ENCODE measurements at regions not wholly inside any gene's neighbourhood (a gene's known extent, or its start where the extent isn't known, plus 50 kb on each side); places are given as distances from the start of the nearest gene placed in this dataset.

GRCh38 chr4:151561551-151562256 lies 152.7 kb downstream of the FHIP1A start:
- Histone ChIP-seq H3K9me3 (ENCODE audit: control insufficient read depth, low read length) (no peaks in the 10 kb centered on the region), H3K9ac (ENCODE audit: extremely low read depth, low read length, poor library complexity, severe bottlenecking) (no peak overlapping the region), H3K4me3 (ENCODE audit: low read length) (no peak overlapping the region), H3K27ac (ENCODE audit: low read depth, low read length) (no peak overlapping the region), H3K36me3 (ENCODE audit: control insufficient read depth, insufficient read depth, low read length) (no peaks in the 10 kb centered on the region), H3K4me1 (ENCODE audit: control insufficient read depth, insufficient read depth, low read length) (no peaks in the 10 kb centered on the region), H3K27me3 (ENCODE audit: control insufficient read depth, insufficient read depth, low read length, poor library complexity, severe bottlenecking) (no peaks in the 10 kb centered on the region)
- Mint-ChIP-seq H3K9me3 (no peaks in the 10 kb centered on the region), H3K4me3 (no peak overlapping the region), H3K36me3 (ENCODE audit: low read depth) (no peaks in the 10 kb centered on the region), H3K4me1 (no peaks in the 10 kb centered on the region), H3K27me3 (ENCODE audit: insufficient read depth) (no peaks in the 10 kb centered on the region), H3K27ac (no peak overlapping the region)
- WGBS, 2 experiments (ENCODE audit: insufficient coverage in 1 of 2, insufficient read length in 1 of 2): 92% methylated on average over 1 of the region's 1 CpG; no CpG with 5 or more reads in 1 of the 2 experiments
- TF ChIP-seq, protein P1, sequence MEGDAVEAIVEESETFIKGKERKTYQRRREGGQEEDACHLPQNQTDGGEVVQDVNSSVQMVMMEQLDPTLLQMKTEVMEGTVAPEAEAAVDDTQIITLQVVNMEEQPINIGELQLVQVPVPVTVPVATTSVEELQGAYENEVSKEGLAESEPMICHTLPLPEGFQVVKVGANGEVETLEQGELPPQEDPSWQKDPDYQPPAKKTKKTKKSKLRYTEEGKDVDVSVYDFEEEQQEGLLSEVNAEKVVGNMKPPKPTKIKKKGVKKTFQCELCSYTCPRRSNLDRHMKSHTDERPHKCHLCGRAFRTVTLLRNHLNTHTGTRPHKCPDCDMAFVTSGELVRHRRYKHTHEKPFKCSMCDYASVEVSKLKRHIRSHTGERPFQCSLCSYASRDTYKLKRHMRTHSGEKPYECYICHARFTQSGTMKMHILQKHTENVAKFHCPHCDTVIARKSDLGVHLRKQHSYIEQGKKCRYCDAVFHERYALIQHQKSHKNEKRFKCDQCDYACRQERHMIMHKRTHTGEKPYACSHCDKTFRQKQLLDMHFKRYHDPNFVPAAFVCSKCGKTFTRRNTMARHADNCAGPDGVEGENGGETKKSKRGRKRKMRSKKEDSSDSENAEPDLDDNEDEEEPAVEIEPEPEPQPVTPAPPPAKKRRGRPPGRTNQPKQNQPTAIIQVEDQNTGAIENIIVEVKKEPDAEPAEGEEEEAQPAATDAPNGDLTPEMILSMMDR (conservative IDR thresholded peaks at IDR 0.05): no peak
- DNase-seq: no peak

- WGBS, 2 experiments (ENCODE audit: insufficient coverage in 1 of 2, insufficient read length in 1 of 2): 71 to 88% methylated on average over 1 to 3 of the region's 3 CpGs
- Histone ChIP-seq H3K4me1 (ENCODE audit: control insufficient read depth, insufficient read depth, low read length) (no peaks in the 10 kb centered on the region), H3K27ac (ENCODE audit: low read depth, low read length) (no peak overlapping the region), H3K9ac (ENCODE audit: extremely low read depth, low read length, poor library complexity, severe bottlenecking) (no peak overlapping the region), H3K4me3 (ENCODE audit: low read length) (no peak overlapping the region), H3K9me3 (ENCODE audit: control insufficient read depth, low read length) (no peaks in the 10 kb centered on the region), H3K36me3 (ENCODE audit: control insufficient read depth, insufficient read depth, low read length) (no peaks in the 10 kb centered on the region), H3K27me3 (ENCODE audit: control insufficient read depth, insufficient read depth, low read length, poor library complexity, severe bottlenecking) (no peaks in the 10 kb centered on the region)
- H3K4me1 Mint-ChIP-seq: no peaks in the 10 kb centered on the region
- no peaks in the 10 kb centered on the region for H3K9me3 Mint-ChIP-seq
- TF ChIP-seq, protein P1 (conservative IDR thresholded peaks at IDR 0.05): no peak
- no peak overlapping the region for H3K4me3 Mint-ChIP-seq
- no peaks in the 10 kb centered on the region for H3K36me3 Mint-ChIP-seq (ENCODE audit: low read depth)
- no peak overlapping the region for H3K27ac Mint-ChIP-seq
- no peak for DNase-seq
- H3K27me3 Mint-ChIP-seq (ENCODE audit: insufficient read depth): no peaks in the 10 kb centered on the region
These were observed 154.2 kb downstream of the FHIP1A start for GRCh38 chr4:151563194-151563593.

GRCh38 chr4:151564321-151564720 lies 155.3 kb downstream of the FHIP1A start:
- Mint-ChIP-seq H3K4me1 (no peaks in the 10 kb centered on the region), H3K36me3 (ENCODE audit: low read depth) (no peaks in the 10 kb centered on the region), H3K27me3 (ENCODE audit: insufficient read depth) (no peaks in the 10 kb centered on the region), H3K27ac (no peak overlapping the region), H3K4me3 (no peak overlapping the region), H3K9me3 (no peaks in the 10 kb centered on the region)
- Histone ChIP-seq H3K27ac (ENCODE audit: low read depth, low read length) (no peak overlapping the region), H3K9ac (ENCODE audit: extremely low read depth, low read length, poor library complexity, severe bottlenecking) (no peak overlapping the region), H3K9me3 (ENCODE audit: control insufficient read depth, low read length) (no peaks in the 10 kb centered on the region), H3K27me3 (ENCODE audit: control insufficient read depth, insufficient read depth, low read length, poor library complexity, severe bottlenecking) (no peaks in the 10 kb centered on the region), H3K4me3 (ENCODE audit: low read length) (no peak overlapping the region), H3K4me1 (ENCODE audit: control insufficient read depth, insufficient read depth, low read length) (no peaks in the 10 kb centered on the region), H3K36me3 (ENCODE audit: control insufficient read depth, insufficient read depth, low read length) (no peaks in the 10 kb centered on the region)
- DNase-seq: no peak
- TF ChIP-seq, protein P1 (conservative IDR thresholded peaks at IDR 0.05): no peak
- WGBS, 2 experiments (ENCODE audit: insufficient coverage in 1 of 2, insufficient read length in 1 of 2): 90 to 98% methylated on average over 2 of the region's 2 CpGs

Data from endodermal cell (in vitro differentiated cells).